Endothelial cell of umbilical vein (primary cell): ENCODE measurements at regions not wholly inside any gene's neighbourhood (a gene's known extent, or its start where the extent isn't known, plus 50 kb on each side); places are given as distances from the start of the nearest gene placed in this dataset.

Source experiments
- BruUV-seq: library from RNA; stranded (reverse); fragments of 400-500 nt; replicated peaks from 2 replicates; lab custom pipeline; 2021; lab: Mats Ljungman, UMichigan
- CTCF ChIA-PET: fragments of 300-600, 350-600 bp; sonication (Branson Sonifier 250); formaldehyde crosslinking; loops from one replicate; lab custom pipeline; 2021; ENCODE audit warnings: antibody characterized with exemption, inconsistent platforms; lab: Charles Lee
- POLR2A ChIA-PET: fragments of 300-600, 350-600 bp; sonication (Branson Sonifier 250); formaldehyde crosslinking; loops from one replicate; lab custom pipeline; 2021; ENCODE audit warnings: antibody characterized with exemption, inconsistent platforms; lab: Charles Lee
- DNase-seq: peaks from one replicate; pipeline ENCODE4 v3.0.0-alpha.2; 2011; ENCODE audit warnings: low read depth, low spot score
- FAIRE-seq: peaks from 2 replicates; lab custom pipeline; 2011; peaks lifted over from hg19 to GRCh38; lab: Jason Lieb, UNC
- H2AFZ ChIP-seq: 2 replicates; pipeline ENCODE4 v1.6.0; 2012; ENCODE audit warnings: low read depth, low read length, control low read depth, inconsistent platforms
- H3K27ac ChIP-seq: 2 replicates; pipeline ENCODE4 v1.5.1; 2011; ENCODE audit warnings: low read depth, mild to moderate bottlenecking, control low read depth, low read length, moderate library complexity; ENCODE audit not compliant: insufficient read depth
- H3K27me3 ChIP-seq, 2 experiments: 2 replicates each; pipeline versions ENCODE4 v1.6.0 to v1.6.1; 2011; ENCODE audit warnings: low read length in 2 of 2, mixed read lengths in 1 of 2; ENCODE audit not compliant: control insufficient read depth in 2 of 2, insufficient read depth in 2 of 2
- H3K36me3 ChIP-seq, 2 experiments: 2 replicates in 1 of 2; 3 replicates in 1 of 2; pipeline ENCODE4 v1.5.1; 2011; ENCODE audit warnings: low read length in 2 of 2, mild to moderate bottlenecking in 1 of 2, moderate library complexity in 1 of 2; ENCODE audit not compliant: control insufficient read depth in 2 of 2, insufficient read depth in 2 of 2; ENCODE audit errors: extremely low read depth in 1 of 2
- H3K4me1 ChIP-seq: 3 replicates; pipeline ENCODE4 v1.5.1; 2011; ENCODE audit warnings: mild to moderate bottlenecking, low read length; ENCODE audit not compliant: control insufficient read depth, insufficient read depth; ENCODE audit errors: extremely low read depth
- H3K4me2 ChIP-seq: 2 replicates; pipeline ENCODE4 v1.6.1; 2011; ENCODE audit warnings: low read length, control low read depth, mixed read lengths; ENCODE audit not compliant: insufficient read depth
- H3K4me3 ChIP-seq, 3 experiments: fragments of 200-600 bp in 1 of 3; sonication (generic), shearing (Covaris generic) in 1 of 3; replicated peaks in 1 of 3; 2 replicates each; pipeline ENCODE4 v1.5.1; 2011 to 2016; ENCODE audit warnings: control low read depth in 3 of 3, low read length in 3 of 3, mild to moderate bottlenecking in 2 of 3, inconsistent platforms in 1 of 3, low read depth in 1 of 3, moderate library complexity in 1 of 3; ENCODE audit not compliant: insufficient read depth in 1 of 3
- H3K79me2 ChIP-seq: 2 replicates; pipeline ENCODE4 v1.6.0; 2012; ENCODE audit warnings: low read length, inconsistent platforms; ENCODE audit not compliant: control insufficient read depth, insufficient read depth
- H3K9ac ChIP-seq: replicated peaks from 2 replicates; pipeline ENCODE3; 2011; ENCODE audit warnings: low read length, control low read depth; ENCODE audit not compliant: insufficient read depth; ENCODE audit errors: extremely low read depth
- H3K9me1 ChIP-seq: replicated peaks from 3 replicates; pipeline ENCODE4 v1.6.0; 2011; ENCODE audit warnings: mild to moderate bottlenecking, low read length; ENCODE audit not compliant: control insufficient read depth, insufficient read depth; ENCODE audit errors: extremely low read depth
- H3K9me3 ChIP-seq: replicated peaks from 2 replicates; pipeline ENCODE4 v1.5.1; 2012; ENCODE audit warnings: low read length, inconsistent platforms; ENCODE audit not compliant: control insufficient read depth, insufficient read depth
- H4K20me1 ChIP-seq: replicated peaks from 2 replicates; pipeline ENCODE3; 2011; ENCODE audit warnings: mild to moderate bottlenecking, low read length; ENCODE audit not compliant: control insufficient read depth, insufficient read depth; ENCODE audit errors: extremely low read depth
- CTCF ChIP-seq, 2 donors: IDR thresholded peaks; 1 replicate in 1 of 2; 2 replicates in 1 of 2; pipeline ENCODE4 v1.5.1; 2011; ENCODE audit warnings: low read length in 2 of 2, mild to moderate bottlenecking in 2 of 2, moderate library complexity in 2 of 2, control low read depth in 1 of 2, inconsistent platforms in 1 of 2, low read depth in 1 of 2; ENCODE audit not compliant: insufficient read depth in 1 of 2; ENCODE audit errors: extremely low read depth in 1 of 2
- EZH2 ChIP-seq: IDR thresholded peaks from 2 replicates; pipeline ENCODE4 v1.6.1; 2012; ENCODE audit warnings: borderline replicate concordance, low read depth, mild to moderate bottlenecking, moderate library complexity, low read length, inconsistent platforms; ENCODE audit not compliant: severe bottlenecking
- FOS ChIP-seq: IDR thresholded peaks from 2 replicates; pipeline ENCODE4 v1.6.1; 2011; ENCODE audit warnings: mild to moderate bottlenecking, low read length, moderate library complexity, borderline replicate concordance; ENCODE audit not compliant: insufficient read depth
- GATA2 ChIP-seq: IDR thresholded peaks from 2 replicates; pipeline ENCODE4 v1.7.0; 2011; ENCODE audit warnings: low read depth, mild to moderate bottlenecking, moderate library complexity, mixed read lengths, low read length; ENCODE audit not compliant: insufficient read length, insufficient read depth
- JUN ChIP-seq: IDR thresholded peaks from 2 replicates; pipeline ENCODE4 v1.6.1; 2011; ENCODE audit warnings: borderline replicate concordance, low read depth; ENCODE audit not compliant: insufficient read length, insufficient read depth
- MAX ChIP-seq: IDR thresholded peaks from 2 replicates; pipeline ENCODE4 v1.6.1; 2011; ENCODE audit not compliant: insufficient read depth, insufficient read length
- MYC ChIP-seq: IDR thresholded peaks from one replicate; pipeline ENCODE4 v1.6.1; 2011; ENCODE audit warnings: mild to moderate bottlenecking, low read depth, low read length
- POLR2A ChIP-seq: IDR thresholded peaks from 2 replicates; pipeline ENCODE4 v1.6.1; 2012; ENCODE audit warnings: low read depth, mild to moderate bottlenecking, control low read depth, low read length
- POLR2AphosphoS5 ChIP-seq: IDR thresholded peaks from 2 replicates; pipeline ENCODE4 v1.6.1; 2012; ENCODE audit warnings: low read depth, mild to moderate bottlenecking, control low read depth, low read length, moderate library complexity; ENCODE audit not compliant: insufficient read depth
- dilution Hi-C: fragments of 300-500 bp; cut with MboI; formaldehyde crosslinking; loops from one replicate; pipeline ENCODE4 v1.15.0; 2019; ENCODE audit warnings: low sequenced_read_pairs; ENCODE audit not compliant: extremely low pct_ligation_motif_present
- intact Hi-C: fragments of 100-400 bp; cut with micrococcal nuclease; formaldehyde crosslinking; loops from one replicate; pipeline ENCODE4 v1.10.0; 2022

- DNase-seq (no peak), FAIRE-seq (no peak)
- Histone ChIP-seq H3K9me3 (no peaks in the 10 kb centered on the region), H3K36me3 (no peaks in the 10 kb centered on the region), H3K9me1 (no peaks in the 10 kb centered on the region), H3K9ac (no peak overlapping the region), H3K27me3 (no peaks in the 10 kb centered on the region), H2AFZ (no peak overlapping the region), H3K79me2 (no peaks in the 10 kb centered on the region), H3K27ac (no peak overlapping the region), H3K4me3 (no peak overlapping the region), H3K4me2 (no peak overlapping the region), H4K20me1 (no peaks in the 10 kb centered on the region), H3K4me1 (no peaks in the 10 kb centered on the region)
- dilution Hi-C loops = no loop called here
- CTCF ChIA-PET = interaction anchor here (1.5 kb wide), 1 partner anchor 9 kb away, joined by 5 read pairs; no protein-coding TSS in a partner anchor
- intact Hi-C loops = no loop called here
- no peak for TF ChIP-seq GATA2
- TF ChIP-seq MYC = no peak
- TF ChIP-seq POLR2AphosphoS5 = no peak
- TF ChIP-seq FOS = no peak
- no peak for TF ChIP-seq EZH2
- TF ChIP-seq JUN = no peak
- no peak for TF ChIP-seq MAX
- no peak for TF ChIP-seq CTCF (IDR thresholded peaks at IDR 0.05; ENCODE audit: extremely low read depth in 1 of 2, insufficient read depth in 1 of 2, low read depth in 1 of 2, low read length in 2 of 2)
- no peak for TF ChIP-seq POLR2A
- POLR2A ChIA-PET = no interaction called here
- BruUV-seq = no TSS peak
Observed at GRCh38 chr3:104779324-104779723, 587.4 kb upstream of the ALCAM start.
